ENCODE measurements at regions not wholly inside any gene's neighbourhood (a gene's known extent, or its start where the extent isn't known, plus 50 kb on each side); places are given as distances from the start of the nearest gene placed in this dataset.
"Not testable (repeated sequence)": the region's sequence is repeated elsewhere in the genome, so short reads cannot be mapped to it uniquely, and the experiment has no call there.

GRCh38 chr7:106583706-106584690, 77.0 kb downstream of the CCDC71L start:
- no peak for DNase-seq

DNA sequence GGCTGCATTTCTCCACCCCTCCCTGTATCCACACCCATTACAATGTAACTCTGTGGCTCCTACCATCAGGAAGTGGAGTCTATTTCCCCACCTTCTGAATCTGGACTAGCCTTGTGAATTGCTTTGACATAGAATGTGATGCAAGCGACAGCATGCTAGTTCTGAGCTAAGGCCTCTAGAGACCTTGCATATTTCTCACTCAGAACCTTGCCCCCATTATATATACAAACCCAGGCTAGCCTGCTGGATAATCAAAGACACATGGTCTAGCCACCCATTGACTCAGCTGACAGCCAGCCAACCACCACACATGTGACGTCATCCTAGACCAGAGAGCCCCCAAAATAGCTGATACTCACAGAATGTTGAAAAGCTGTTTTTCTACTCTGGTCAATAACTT, 77.9 kb downstream of the CCDC71L start:
- no peak for DNase-seq

DNA sequence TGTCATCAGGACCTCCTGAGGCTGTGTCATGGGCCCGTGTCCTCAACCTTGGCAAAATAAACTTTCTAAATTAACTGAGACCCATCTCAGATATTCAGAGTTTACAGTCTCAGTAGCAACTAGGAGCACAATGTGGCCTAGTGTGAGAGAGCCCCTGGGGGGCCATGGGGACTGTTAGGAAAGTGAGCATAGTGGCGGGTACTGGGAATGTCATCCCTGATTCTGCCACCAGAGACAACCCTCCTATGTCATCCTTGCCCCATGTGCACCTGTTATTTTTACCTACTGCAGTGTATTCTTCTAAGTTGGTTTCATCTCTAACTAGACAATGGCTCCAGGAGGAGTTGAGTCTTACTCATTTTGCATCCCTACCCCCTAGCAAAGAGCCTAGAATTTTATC, 78.6 kb downstream of the CCDC71L start:
- DNase-seq = no peak

DNA sequence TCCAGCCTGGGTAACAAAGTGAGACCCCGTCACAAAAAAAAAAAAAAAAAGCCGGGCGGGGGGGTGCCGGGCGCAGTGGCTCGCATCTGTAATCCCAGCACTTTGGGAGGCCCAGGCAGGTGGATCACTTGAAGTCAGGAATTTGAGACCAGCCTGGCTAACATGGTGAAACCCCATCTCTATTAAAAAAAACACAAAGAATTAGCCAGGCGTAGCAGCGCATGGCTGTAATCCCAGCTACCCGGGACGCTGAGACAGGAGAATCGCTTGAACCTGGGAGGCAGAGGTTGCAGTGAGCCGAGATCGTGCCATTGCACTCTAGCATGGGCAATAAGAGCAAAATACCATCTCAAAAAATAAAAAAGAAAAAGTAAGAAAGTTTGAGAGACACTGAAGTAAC, 81.9 kb downstream of the CCDC71L start:
- DNase-seq = not testable (repeated sequence)

- no peak for DNase-seq
Observed at GRCh38 chr7:106575138-106575823, 85.7 kb downstream of the CCDC71L start.

DNA sequence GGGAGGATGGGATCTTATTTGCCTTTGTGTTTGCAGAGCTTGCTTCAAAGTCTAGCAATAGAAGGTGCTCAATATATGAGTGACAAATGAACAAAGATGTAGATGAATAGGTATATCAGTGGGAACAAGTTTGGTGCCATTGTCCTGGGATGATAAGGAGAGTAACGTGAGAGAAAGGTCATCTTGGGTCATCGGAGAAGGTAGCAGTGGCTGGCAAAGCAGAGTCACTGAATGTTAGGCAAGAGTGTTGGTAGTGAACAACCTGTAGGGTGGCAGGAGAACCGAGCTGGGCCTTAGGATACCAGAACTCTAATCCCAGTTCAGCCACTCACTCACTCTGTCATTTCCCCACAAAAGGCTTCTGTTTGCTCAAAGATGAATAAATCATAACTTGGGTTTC, 87.2 kb downstream of the CCDC71L start:
- no peak for DNase-seq

DNA sequence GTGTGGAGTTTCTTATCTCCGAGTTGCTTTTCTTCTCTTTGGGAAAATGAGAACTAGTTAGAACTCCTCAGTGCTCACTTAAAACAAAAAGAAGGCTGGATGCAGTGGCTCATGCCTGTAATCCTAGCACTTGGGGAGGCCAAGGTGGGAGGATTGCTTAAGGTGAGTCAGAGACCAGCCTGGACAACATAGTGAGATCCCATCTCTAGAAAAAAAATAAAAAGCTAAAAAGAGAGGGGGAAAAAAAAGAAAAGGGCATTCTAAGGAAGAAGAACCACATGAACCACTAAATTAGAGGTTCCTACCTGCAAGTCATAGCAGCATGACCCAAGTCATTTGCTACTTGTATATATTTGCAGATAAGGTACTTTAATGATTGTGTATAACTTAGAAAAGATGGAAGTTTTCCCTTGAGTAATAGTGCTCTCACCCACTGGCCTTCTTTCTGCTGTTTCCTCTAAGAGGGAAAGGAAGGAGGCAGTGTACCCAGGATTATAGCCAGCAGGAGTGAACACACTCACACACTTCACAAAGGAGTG, 87.8 kb downstream of the CCDC71L start:
- DNase-seq = no peak

DNA sequence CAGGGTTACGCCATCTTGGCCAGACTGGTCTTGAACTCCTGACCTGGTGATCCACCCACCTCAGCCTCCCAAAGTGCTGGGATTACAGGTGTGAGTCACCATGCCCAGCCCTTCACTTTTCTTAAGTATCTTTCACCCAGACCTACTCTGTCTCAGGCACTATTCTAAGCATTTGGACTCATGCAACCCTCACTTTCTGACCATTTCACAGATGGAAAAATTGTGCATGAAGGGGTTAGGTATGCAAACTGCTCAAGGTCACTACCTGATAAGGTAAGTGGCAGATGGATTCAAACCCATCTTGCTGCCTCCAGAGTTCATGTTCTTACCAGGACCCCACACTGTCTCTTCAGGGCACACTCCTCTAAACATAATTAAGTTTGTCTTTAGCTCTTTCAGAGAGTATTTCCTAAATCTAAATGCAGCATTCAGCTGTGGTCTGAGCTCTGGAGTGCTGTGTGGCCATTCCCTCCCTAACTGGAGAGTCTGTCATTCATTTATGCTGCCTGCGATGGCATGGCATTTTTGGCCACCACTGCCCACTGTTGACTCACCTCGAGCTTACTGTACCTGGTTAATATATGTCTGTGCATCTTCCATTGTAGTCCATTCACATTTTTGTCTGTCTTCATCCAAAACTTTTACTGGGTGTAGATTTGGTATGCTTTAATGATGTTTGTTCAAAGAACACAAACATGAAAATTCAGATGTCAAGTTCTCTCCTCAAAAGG, 88.4 kb downstream of the CCDC71L start:
- no peak for DNase-seq

- DNase-seq = no peak
Observed at GRCh38 chr7:106571563-106571962, 89.4 kb downstream of the CCDC71L start.

- no peak for DNase-seq
Observed at GRCh38 chr7:106570948-106571418, 90.0 kb downstream of the CCDC71L start.

DNA sequence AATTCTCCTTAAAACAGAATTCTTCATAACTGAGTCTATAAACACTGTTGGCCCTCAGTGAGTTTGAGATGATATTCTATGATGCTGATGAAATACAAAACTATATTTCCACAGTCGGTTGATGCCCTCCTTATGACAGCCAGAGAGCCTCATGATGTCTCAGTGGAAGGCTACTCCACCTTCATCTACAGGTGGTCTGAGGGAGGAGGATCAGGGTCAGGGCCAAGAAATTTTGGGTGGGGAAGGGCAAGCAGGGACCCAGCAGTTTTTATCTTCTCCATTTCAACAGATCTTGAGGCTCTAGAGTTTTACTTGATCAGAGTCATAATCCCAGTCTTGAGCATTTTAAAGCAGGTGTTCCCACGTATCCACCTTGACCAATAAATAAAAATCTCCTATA, 90.8 kb downstream of the CCDC71L start:
- no peak for DNase-seq

DNA sequence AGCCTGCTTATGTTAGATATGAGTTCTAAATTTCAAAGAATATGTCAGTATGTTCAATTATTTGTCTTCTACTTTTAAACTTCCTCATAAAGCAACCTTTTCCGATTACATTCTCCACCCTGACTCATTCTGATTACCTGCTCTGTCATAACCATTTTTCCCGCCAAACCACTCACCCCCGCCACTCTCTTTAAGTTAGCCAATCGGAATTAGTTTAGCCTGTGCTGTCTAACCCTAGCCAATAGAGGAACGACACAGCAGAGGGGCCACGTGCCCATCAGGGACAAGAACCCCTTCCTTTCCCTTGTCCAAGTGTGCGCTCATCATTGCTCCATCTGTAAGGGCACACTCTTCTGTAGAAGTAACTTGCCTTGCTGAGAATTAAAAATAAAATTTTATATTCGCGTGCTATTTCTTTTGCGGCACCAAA, 91.4 kb downstream of the CCDC71L start:
- DNase-seq = peak in 2 of 4 experiments; percentile 9 to 11

GRCh38 chr7:106568680-106569499, 92.1 kb downstream of the CCDC71L start:
- peak; percentile 46 to 80 (median 70) for DNase-seq

DNA sequence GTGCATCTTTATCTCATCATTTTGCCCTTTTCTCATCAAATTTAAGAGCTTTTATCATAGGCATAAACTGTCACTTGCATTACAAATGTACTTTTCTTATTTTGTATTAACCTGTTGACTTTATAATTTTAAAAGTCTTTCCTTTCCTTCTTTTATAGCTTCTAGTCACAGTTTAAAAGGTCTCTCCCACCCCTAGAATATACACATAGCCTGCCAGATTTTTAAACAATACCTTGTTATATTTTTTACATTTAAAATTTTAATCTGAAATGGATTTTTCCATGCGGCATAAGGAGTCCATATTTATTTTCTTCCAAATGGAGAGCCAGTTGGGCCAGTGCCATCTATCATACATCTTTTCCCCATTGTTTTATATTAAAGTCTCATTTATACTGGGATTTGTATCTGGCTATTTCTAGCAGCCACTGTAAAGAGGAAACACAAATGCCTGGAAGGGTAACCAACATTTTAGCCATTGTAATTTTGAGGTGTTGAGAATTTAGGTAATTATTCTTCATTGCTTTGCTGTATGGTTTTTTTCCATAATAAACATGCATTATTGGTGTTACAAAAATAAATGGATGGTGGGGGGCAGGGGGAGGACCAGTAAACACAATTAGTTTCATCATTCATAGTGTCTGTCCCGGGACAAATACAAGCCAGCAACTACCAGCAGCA, 92.8 kb downstream of the CCDC71L start:
- no peak for DNase-seq

GRCh38 chr7:106567204-106568001, 93.6 kb downstream of the CCDC71L start:
- not testable (repeated sequence) for DNase-seq

GRCh38 chr7:106566672-106567071, 94.3 kb downstream of the CCDC71L start:
- no peak for DNase-seq

DNA sequence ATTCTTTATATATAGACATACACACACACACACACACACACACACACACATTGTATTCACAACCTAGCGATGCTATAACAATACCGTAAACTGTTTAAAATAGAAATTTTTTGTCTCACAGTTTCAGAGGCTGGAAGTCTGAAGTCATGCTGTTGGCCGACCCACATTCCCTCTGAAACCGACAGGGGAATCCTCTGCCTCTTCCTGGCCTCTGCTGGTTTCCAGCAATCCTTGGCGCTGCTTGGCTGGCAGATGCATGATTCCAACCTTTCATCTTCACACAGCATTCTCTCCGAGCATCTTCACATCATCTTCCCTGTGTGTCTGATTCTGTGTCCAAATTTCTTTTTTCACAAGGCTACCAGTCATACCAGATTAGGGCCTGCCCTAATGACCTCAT, 94.8 kb downstream of the CCDC71L start:
- no peak for DNase-seq

GRCh38 chr7:106565428-106565827, 95.5 kb downstream of the CCDC71L start:
- no peak for DNase-seq

DNA sequence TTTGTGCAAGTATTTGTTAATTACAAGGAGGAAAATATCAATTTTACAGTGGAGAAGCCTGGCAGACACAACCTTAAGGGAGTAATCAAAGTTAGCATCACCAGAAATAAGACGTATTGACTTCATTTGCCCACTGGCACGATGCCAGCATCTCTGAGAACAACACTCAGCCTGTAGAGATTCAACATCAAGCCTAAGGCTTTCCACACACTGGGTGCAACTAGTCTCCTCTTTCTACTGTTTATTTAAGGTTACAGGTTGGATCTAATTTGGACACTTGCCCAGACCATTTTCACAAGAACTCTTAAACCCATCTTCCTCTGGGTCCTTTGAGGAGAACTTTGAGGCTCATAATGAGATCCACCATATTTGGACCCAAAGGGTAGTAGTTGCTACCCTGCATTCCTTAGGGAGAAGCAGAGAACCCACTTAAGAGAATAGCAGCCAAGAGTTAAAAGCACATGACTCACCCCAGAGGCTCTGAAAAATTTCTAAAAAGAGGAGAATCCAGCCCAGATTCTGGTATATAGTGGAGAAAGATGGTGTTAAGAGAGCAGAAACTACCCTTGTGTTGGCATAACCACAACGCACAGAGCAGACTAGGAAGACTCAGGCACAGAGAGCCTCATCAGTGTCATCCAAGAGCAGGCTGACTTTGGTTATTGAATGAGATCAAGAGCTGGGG, 97.3 kb downstream of the CCDC71L start:
- DNase-seq = no peak

Data from suppressor macrophage (primary cell).